Fibroblast of mammary gland (primary cell): ENCODE measurements at regions not wholly inside any gene's neighbourhood (a gene's known extent, or its start where the extent isn't known, plus 50 kb on each side); places are given as distances from the start of the nearest gene placed in this dataset.

Source experiments
- DNase-seq: peaks from one replicate; pipeline ENCODE4 v3.0.0-alpha.2; 2010; ENCODE audit warnings: low read depth
- H3K4me3 ChIP-seq: 2 replicates; pipeline ENCODE4 v1.5.1; 2011; ENCODE audit warnings: low read depth, mild to moderate bottlenecking, low read length, moderate library complexity; ENCODE audit not compliant: control insufficient read depth
- TF ChIP-seq, protein P1 (sequence below): conservative IDR thresholded peaks from 2 replicates; pipeline ENCODE4 v1.5.1; 2011; ENCODE audit warnings: low read depth, low read length, inconsistent platforms; ENCODE audit not compliant: control insufficient read depth, insufficient read depth

DNA sequence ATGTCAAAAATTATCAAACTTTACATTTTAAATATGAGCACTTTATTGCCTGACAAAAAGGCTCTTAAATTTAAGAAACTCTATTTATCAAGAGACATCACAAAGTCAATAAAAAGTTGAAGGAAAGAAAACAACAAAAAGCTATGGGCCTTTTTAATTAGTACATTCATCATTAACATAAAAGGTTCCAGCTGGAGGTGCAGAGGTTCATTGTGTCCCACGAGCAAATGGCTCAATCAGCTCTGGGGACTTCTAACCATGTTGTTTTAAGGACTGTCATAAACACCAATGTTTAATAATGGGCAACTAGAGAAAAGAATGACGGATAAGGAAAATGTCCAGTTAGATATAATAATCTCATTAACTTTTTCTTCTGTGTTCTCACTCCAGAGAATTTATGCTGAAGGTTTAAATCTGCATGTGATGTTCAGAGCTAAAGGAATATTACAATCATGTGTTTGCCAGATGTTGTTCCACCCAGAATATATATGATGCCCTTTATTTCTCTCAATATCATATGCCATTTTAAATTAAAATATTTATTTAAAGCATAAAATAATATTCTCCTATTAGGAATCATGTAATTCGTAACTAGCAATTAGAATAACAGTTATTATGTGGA is 840.3 kb upstream of the ADGRL3 start:
- TF ChIP-seq, protein P1, sequence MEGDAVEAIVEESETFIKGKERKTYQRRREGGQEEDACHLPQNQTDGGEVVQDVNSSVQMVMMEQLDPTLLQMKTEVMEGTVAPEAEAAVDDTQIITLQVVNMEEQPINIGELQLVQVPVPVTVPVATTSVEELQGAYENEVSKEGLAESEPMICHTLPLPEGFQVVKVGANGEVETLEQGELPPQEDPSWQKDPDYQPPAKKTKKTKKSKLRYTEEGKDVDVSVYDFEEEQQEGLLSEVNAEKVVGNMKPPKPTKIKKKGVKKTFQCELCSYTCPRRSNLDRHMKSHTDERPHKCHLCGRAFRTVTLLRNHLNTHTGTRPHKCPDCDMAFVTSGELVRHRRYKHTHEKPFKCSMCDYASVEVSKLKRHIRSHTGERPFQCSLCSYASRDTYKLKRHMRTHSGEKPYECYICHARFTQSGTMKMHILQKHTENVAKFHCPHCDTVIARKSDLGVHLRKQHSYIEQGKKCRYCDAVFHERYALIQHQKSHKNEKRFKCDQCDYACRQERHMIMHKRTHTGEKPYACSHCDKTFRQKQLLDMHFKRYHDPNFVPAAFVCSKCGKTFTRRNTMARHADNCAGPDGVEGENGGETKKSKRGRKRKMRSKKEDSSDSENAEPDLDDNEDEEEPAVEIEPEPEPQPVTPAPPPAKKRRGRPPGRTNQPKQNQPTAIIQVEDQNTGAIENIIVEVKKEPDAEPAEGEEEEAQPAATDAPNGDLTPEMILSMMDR, result no peak
- no peak overlapping the region for H3K4me3 ChIP-seq
- no peak for DNase-seq

DNA sequence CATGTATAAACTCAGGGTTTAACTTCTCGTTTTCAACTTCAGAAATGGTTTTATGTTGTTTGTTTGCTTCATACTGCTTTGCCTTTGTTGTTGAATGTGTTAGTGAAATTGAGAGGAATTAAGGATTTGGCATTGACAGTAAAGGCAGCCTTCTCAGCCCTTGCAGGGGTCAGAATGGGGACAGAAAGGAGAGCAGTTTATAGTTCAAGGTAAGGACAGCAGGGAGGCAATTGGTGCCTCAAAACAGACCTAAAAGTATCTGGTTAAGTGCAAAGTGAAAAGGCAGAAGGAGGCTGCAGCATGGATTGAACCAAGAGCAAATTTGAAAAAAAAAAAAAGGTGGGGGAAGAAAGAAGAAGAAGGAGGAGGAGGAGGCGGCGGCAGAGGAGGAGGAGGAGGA is 835.0 kb upstream of the ADGRL3 start:
- no peak overlapping the region for H3K4me3 ChIP-seq
- TF ChIP-seq, protein P1, result no peak

DNA sequence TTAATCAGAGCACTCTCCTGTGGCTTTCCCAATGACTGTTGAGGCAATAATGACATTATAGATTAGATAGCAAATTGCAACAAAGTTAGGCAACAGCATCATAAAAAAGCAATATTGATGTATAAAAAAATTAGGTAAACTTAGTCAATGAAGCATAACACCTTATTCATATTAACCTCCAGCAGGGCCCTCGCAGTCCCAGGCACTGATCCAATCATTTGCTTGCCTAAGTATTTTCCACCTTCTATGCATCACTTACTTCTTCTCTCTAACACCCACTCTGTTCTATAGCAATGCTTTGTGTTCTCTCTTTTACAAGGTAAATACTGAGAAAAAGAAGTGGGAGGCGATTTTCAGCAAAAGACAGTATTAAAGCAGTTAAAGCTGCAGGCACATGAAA is 833.5 kb upstream of the ADGRL3 start:
- H3K4me3 ChIP-seq, result no peak overlapping the region
- TF ChIP-seq, protein P1, result no peak
- no peak for DNase-seq

More for the DNA sequence above, 835.0 kb upstream of the ADGRL3 start:
- DNase-seq, result no peak

DNA sequence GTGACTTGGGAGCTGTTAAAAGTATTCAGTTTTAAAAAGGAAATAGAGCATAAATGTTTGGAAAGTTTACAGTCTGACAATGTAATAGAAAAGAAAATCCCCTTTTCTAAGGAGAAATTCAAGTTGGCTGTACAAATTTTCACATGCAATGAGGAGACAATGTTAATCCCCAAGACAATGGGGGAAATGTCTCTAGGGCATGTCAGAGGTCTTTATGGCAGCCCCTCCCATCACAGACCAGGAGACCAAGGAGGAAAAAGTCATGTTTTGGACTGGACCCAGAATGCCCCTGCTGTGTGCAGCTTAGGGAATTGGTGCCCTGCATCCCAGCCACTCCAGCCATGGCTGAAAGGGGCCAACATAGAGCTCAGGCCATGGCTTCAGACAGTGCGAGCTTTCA is 831.1 kb upstream of the ADGRL3 start:
- TF ChIP-seq, protein P1, result no peak
- DNase-seq, result no peak
- no peak overlapping the region for H3K4me3 ChIP-seq

DNA sequence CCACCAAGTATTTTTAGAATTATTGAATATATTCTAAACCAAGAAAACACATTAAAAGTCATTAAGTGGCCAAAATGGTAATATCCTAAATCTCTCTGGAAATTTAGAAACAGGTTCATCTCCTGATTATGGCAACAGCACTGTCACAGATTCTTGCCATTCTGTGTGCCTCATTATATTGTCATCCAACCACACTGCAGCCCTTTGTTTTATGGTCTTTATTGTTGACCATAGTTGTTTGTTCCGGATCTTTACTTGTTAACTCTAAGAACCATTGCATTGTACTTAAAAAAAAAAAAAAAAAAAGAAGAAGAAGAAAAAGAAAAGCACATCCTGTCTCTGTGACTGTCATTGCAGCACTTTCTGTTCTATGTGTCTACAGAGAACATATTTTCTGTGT is 822.1 kb upstream of the ADGRL3 start:
- DNase-seq, result no peak
- TF ChIP-seq, protein P1, result no peak
- no peak overlapping the region for H3K4me3 ChIP-seq

DNA sequence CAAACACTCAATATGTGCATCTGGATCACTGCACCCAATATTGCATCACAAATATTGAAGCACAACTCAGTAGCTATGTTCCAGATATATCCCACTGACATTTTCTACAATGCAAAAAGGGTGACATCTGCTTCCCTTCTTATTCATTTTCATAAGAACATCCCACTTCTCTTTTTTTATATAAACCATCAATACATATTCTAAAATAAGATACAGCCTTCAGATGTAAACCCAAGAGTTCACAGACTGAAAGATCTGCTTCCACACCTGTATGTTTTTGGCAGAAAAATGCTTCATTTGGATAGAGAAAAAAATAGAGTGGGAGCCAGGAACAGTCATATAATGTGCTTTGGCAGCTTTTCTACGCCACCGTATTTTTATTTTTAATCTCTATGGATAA is 815.6 kb upstream of the ADGRL3 start:
- TF ChIP-seq, protein P1, result no peak
- H3K4me3 ChIP-seq, result no peak overlapping the region
- no peak for DNase-seq

DNA sequence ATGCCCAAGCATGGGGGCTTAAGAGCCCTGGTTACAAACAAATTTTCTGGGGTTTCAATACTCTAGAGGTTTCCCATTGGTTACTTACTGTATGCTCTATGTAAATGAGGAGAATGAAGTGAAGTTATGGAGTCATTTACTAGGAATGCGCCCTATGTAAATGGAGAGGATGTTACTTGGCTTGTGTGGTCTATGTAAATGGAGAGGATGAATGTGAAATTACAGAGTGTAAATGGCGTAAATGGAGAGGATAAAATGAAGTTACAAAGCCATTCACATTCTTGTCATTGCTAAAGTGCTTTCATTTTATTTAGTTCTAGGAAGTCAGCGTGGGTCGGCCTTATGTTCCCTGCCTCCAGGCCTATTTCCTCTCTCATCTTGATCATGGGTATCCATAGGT is 810.5 kb upstream of the ADGRL3 start:
- H3K4me3 ChIP-seq, result no peak overlapping the region
- DNase-seq, result no peak
- TF ChIP-seq, protein P1, result no peak
